ENCODE measurements at regions not wholly inside any gene's neighbourhood (a gene's known extent, or its start where the extent isn't known, plus 50 kb on each side); places are given as distances from the start of the nearest gene placed in this dataset.
"Not testable (repeated sequence)": the region's sequence is repeated elsewhere in the genome, so short reads cannot be mapped to it uniquely, and the experiment has no call there.

- not testable (repeated sequence) for TF ChIP-seq NR2C2 (CRISPR knock-in tag; IDR thresholded peaks at IDR 0.05); ATF2 (CRISPR knock-in tag; IDR thresholded peaks at IDR 0.05; ENCODE audit: borderline replicate concordance, low read depth); SP1 (CRISPR knock-in tag; conservative IDR thresholded peaks at IDR 0.05); ZBTB21 (CRISPR knock-in tag; IDR thresholded peaks at IDR 0.05; ENCODE audit: borderline replicate concordance); ELF4 (CRISPR knock-in tag; IDR thresholded peaks at IDR 0.05; ENCODE audit: low read depth); USF2 (CRISPR knock-in tag; IDR thresholded peaks at IDR 0.05); ZNF121 (CRISPR knock-in tag; IDR thresholded peaks at IDR 0.05); MAX (CRISPR knock-in tag; IDR thresholded peaks at IDR 0.05); TP53 (CRISPR knock-in tag; IDR thresholded peaks at IDR 0.05); SMAD3 (CRISPR knock-in tag; IDR thresholded peaks at IDR 0.05; ENCODE audit: borderline replicate concordance); NR3C1 (CRISPR knock-in tag; conservative IDR thresholded peaks at IDR 0.05; ENCODE audit: low read depth)
- TF ChIP-seq, protein P1, sequence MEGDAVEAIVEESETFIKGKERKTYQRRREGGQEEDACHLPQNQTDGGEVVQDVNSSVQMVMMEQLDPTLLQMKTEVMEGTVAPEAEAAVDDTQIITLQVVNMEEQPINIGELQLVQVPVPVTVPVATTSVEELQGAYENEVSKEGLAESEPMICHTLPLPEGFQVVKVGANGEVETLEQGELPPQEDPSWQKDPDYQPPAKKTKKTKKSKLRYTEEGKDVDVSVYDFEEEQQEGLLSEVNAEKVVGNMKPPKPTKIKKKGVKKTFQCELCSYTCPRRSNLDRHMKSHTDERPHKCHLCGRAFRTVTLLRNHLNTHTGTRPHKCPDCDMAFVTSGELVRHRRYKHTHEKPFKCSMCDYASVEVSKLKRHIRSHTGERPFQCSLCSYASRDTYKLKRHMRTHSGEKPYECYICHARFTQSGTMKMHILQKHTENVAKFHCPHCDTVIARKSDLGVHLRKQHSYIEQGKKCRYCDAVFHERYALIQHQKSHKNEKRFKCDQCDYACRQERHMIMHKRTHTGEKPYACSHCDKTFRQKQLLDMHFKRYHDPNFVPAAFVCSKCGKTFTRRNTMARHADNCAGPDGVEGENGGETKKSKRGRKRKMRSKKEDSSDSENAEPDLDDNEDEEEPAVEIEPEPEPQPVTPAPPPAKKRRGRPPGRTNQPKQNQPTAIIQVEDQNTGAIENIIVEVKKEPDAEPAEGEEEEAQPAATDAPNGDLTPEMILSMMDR (IDR thresholded peaks at IDR 0.05) = not testable (repeated sequence)
- TF ChIP-seq, protein P2, sequence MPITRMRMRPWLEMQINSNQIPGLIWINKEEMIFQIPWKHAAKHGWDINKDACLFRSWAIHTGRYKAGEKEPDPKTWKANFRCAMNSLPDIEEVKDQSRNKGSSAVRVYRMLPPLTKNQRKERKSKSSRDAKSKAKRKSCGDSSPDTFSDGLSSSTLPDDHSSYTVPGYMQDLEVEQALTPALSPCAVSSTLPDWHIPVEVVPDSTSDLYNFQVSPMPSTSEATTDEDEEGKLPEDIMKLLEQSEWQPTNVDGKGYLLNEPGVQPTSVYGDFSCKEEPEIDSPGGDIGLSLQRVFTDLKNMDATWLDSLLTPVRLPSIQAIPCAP (CRISPR knock-in tag; IDR thresholded peaks at IDR 0.05) = not testable (repeated sequence)
- TF ChIP-seq, protein P3, sequence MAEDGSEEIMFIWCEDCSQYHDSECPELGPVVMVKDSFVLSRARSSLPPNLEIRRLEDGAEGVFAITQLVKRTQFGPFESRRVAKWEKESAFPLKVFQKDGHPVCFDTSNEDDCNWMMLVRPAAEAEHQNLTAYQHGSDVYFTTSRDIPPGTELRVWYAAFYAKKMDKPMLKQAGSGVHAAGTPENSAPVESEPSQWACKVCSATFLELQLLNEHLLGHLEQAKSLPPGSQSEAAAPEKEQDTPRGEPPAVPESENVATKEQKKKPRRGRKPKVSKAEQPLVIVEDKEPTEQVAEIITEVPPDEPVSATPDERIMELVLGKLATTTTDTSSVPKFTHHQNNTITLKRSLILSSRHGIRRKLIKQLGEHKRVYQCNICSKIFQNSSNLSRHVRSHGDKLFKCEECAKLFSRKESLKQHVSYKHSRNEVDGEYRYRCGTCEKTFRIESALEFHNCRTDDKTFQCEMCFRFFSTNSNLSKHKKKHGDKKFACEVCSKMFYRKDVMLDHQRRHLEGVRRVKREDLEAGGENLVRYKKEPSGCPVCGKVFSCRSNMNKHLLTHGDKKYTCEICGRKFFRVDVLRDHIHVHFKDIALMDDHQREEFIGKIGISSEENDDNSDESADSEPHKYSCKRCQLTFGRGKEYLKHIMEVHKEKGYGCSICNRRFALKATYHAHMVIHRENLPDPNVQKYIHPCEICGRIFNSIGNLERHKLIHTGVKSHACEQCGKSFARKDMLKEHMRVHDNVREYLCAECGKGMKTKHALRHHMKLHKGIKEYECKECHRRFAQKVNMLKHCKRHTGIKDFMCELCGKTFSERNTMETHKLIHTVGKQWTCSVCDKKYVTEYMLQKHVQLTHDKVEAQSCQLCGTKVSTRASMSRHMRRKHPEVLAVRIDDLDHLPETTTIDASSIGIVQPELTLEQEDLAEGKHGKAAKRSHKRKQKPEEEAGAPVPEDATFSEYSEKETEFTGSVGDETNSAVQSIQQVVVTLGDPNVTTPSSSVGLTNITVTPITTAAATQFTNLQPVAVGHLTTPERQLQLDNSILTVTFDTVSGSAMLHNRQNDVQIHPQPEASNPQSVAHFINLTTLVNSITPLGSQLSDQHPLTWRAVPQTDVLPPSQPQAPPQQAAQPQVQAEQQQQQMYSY (CRISPR knock-in tag; IDR thresholded peaks at IDR 0.05) = not testable (repeated sequence)
These were observed 158.8 kb upstream of the ZNG1F start for GRCh38 chr9:41347893-41348292.

All from WTC11 (cell line).